OCI-LY3 (cell line): ENCODE measurements at regions not wholly inside any gene's neighbourhood (a gene's known extent, or its start where the extent isn't known, plus 50 kb on each side); places are given as distances from the start of the nearest gene placed in this dataset.

Experiments used
- H2AFZ ChIP-seq: fragments of 200-600, 300-600 bp; shearing (Covaris generic); 2 replicates; pipeline ENCODE4 v1.6.0; 2014; ENCODE audit warnings: antibody characterized with exemption, low read depth, low read length
- H3K27ac ChIP-seq: fragments of 200-600, 300-600 bp; sonication (generic); 2 replicates; pipeline ENCODE4 v1.5.1; 2014; ENCODE audit warnings: mild to moderate bottlenecking, low read length, moderate library complexity, mixed read lengths
- H3K27me3 ChIP-seq: fragments of 200-600, 300-600 bp; sonication (generic); 2 replicates; pipeline ENCODE4 v1.6.1; 2014; ENCODE audit warnings: low read depth, low read length, mixed read lengths
- H3K36me3 ChIP-seq: fragments of 200-600, 300-600 bp; sonication (generic); replicated peaks from 2 replicates; pipeline ENCODE3; 2014; ENCODE audit warnings: low read depth, low read length, mixed read lengths
- H3K4me1 ChIP-seq: fragments of 300-600, 200-600 bp; sonication (generic); 2 replicates; pipeline ENCODE4 v1.6.1; 2014; ENCODE audit warnings: low read length, mixed read lengths
- H3K4me2 ChIP-seq: fragments of 200-600, 300-600 bp; sonication (generic); 2 replicates; pipeline ENCODE4 v1.6.1; 2014; ENCODE audit warnings: low read length, mixed read lengths
- H3K4me3 ChIP-seq: fragments of 300-600, 200-600 bp; sonication (generic); 2 replicates; pipeline ENCODE4 v1.5.1; 2014; ENCODE audit warnings: antibody characterized with exemption, mild to moderate bottlenecking, low read length, moderate library complexity
- H3K79me2 ChIP-seq: fragments of 300-600, 200-600 bp; shearing (Covaris generic); 2 replicates; pipeline ENCODE4 v1.6.1; 2014; ENCODE audit warnings: mild to moderate bottlenecking, low read length, mixed read lengths
- H3K9ac ChIP-seq: fragments of 300-600, 200-600 bp; shearing (Covaris generic); 2 replicates; pipeline ENCODE4 v1.6.0; 2014; ENCODE audit warnings: mild to moderate bottlenecking, low read length, moderate library complexity
- H3K9me3 ChIP-seq: fragments of 200-600, 300-600 bp; shearing (Covaris generic); 2 replicates; pipeline ENCODE4 v1.6.1; 2014; ENCODE audit warnings: low read length, mixed read lengths; ENCODE audit not compliant: insufficient read depth
- H4K20me1 ChIP-seq: fragments of 200-600, 300-600 bp; sonication (generic); 2 replicates; pipeline ENCODE4 v1.6.1; 2016; ENCODE audit warnings: low read length, mixed read lengths; ENCODE audit not compliant: insufficient read depth
- EZH2phosphoT487 ChIP-seq: fragments of 200-600 bp; shearing (Covaris generic); IDR thresholded peaks from 2 replicates; pipeline ENCODE4 v1.6.1; 2018; ENCODE audit warnings: antibody characterized with exemption, mixed run types, low read depth
- TF ChIP-seq, protein P1 (sequence below): fragments of 200-600, 300-600 bp; sonication (generic); IDR thresholded peaks from 2 replicates; pipeline ENCODE4 v1.5.1; 2014; ENCODE audit warnings: antibody characterized with exemption, low read length, low read depth

DNA sequence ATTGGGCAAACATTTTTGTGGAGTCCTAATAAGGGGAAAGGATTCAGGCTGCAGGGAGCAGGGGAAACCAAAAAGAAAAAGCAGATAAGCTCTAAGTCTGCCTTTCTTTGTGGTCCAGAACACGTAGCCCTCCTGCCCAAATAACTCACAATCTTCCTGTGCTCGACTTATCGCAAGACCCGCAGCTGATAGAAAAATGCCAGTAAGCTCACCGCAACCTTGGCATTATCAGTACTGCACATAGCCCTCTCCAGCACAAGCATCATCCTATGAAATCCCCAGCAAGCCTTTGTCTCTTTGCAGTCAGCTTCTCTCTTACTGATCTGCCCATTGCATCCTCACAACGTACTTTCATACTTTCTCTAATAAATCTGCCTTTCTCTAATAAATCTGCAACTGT lies 202.4 kb upstream of the HNRNPA3 start:
- H4K20me1 ChIP-seq, result no peaks in the 10 kb centered on the region
- H3K4me1 ChIP-seq, result no peaks in the 10 kb centered on the region
- no peak overlapping the region for H3K4me3 ChIP-seq
- H3K36me3 ChIP-seq, result no peaks in the 10 kb centered on the region
- no peaks in the 10 kb centered on the region for H3K9me3 ChIP-seq
- no peaks in the 10 kb centered on the region for H3K79me2 ChIP-seq
- no peak overlapping the region for H2AFZ ChIP-seq
- TF ChIP-seq, protein P1, sequence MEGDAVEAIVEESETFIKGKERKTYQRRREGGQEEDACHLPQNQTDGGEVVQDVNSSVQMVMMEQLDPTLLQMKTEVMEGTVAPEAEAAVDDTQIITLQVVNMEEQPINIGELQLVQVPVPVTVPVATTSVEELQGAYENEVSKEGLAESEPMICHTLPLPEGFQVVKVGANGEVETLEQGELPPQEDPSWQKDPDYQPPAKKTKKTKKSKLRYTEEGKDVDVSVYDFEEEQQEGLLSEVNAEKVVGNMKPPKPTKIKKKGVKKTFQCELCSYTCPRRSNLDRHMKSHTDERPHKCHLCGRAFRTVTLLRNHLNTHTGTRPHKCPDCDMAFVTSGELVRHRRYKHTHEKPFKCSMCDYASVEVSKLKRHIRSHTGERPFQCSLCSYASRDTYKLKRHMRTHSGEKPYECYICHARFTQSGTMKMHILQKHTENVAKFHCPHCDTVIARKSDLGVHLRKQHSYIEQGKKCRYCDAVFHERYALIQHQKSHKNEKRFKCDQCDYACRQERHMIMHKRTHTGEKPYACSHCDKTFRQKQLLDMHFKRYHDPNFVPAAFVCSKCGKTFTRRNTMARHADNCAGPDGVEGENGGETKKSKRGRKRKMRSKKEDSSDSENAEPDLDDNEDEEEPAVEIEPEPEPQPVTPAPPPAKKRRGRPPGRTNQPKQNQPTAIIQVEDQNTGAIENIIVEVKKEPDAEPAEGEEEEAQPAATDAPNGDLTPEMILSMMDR, result no peak
- no peak for TF ChIP-seq EZH2phosphoT487
- H3K4me2 ChIP-seq, result no peak overlapping the region
- H3K9ac ChIP-seq, result no peak overlapping the region
- H3K27ac ChIP-seq, result no peak overlapping the region
- no peaks in the 10 kb centered on the region for H3K27me3 ChIP-seq

GRCh38 chr2:177010861-177011260 lies 201.7 kb upstream of the HNRNPA3 start:
- Histone ChIP-seq H3K4me2 (no peak overlapping the region), H3K27me3 (no peaks in the 10 kb centered on the region), H3K79me2 (no peaks in the 10 kb centered on the region), H3K36me3 (no peaks in the 10 kb centered on the region), H3K9ac (no peak overlapping the region), H4K20me1 (no peaks in the 10 kb centered on the region), H3K9me3 (no peaks in the 10 kb centered on the region), H3K4me1 (no peaks in the 10 kb centered on the region), H2AFZ (no peak overlapping the region), H3K4me3 (no peak overlapping the region), H3K27ac (no peak overlapping the region)
- TF ChIP-seq, protein P1, result no peak
- TF ChIP-seq EZH2phosphoT487, result no peak

- Histone ChIP-seq H3K9me3 (no peaks in the 10 kb centered on the region), H3K9ac (no peak overlapping the region), H2AFZ (no peak overlapping the region), H3K27ac (no peak overlapping the region), H3K27me3 (no peaks in the 10 kb centered on the region), H3K36me3 (no peaks in the 10 kb centered on the region), H4K20me1 (no peaks in the 10 kb centered on the region), H3K4me1 (no peaks in the 10 kb centered on the region), H3K4me2 (no peak overlapping the region), H3K79me2 (no peaks in the 10 kb centered on the region), H3K4me3 (no peak overlapping the region)
- TF ChIP-seq, protein P1, result no peak
- no peak for TF ChIP-seq EZH2phosphoT487
These were observed 197.6 kb upstream of the HNRNPA3 start for GRCh38 chr2:177014946-177015345.

- H3K36me3 ChIP-seq, result no peaks in the 10 kb centered on the region
- no peak overlapping the region for H3K9ac ChIP-seq
- H4K20me1 ChIP-seq, result no peaks in the 10 kb centered on the region
- H3K4me1 ChIP-seq, result no peaks in the 10 kb centered on the region
- no peaks in the 10 kb centered on the region for H3K9me3 ChIP-seq
- H3K27me3 ChIP-seq, result no peaks in the 10 kb centered on the region
- H3K4me3 ChIP-seq, result no peak overlapping the region
- H3K27ac ChIP-seq, result no peak overlapping the region
- no peak for TF ChIP-seq EZH2phosphoT487
- TF ChIP-seq, protein P1, result no peak
- H3K4me2 ChIP-seq, result no peak overlapping the region
- H2AFZ ChIP-seq, result no peak overlapping the region
- no peaks in the 10 kb centered on the region for H3K79me2 ChIP-seq
These were observed 197.2 kb upstream of the HNRNPA3 start for GRCh38 chr2:177015356-177015923.
